Esophagus muscularis mucosa (tissue), 4 donors: ENCODE measurements at regions not wholly inside any gene's neighbourhood (a gene's known extent, or its start where the extent isn't known, plus 50 kb on each side); places are given as distances from the start of the nearest gene placed in this dataset.

Source experiments
- CTCF ChIP-seq, 3 experiments: fragments of 200-600 bp in 2 of 3; fragments of 450-650 bp in 1 of 3; sonication (generic) in 2 of 3; IDR thresholded peaks; one replicate each; pipeline ENCODE4 v1.5.1; 2017 to 2019; ENCODE audit warnings: antibody characterized with exemption in 3 of 3, mild to moderate bottlenecking in 2 of 3, moderate library complexity in 1 of 3
- EP300 ChIP-seq: sonication (generic); formaldehyde crosslinking; IDR thresholded peaks from one replicate; pipeline ENCODE4 v1.6.1; 2017; ENCODE audit warnings: antibody characterized with exemption
- POLR2AphosphoS5 ChIP-seq, 2 donors: sonication (generic); formaldehyde crosslinking; IDR thresholded peaks; one replicate each; pipeline ENCODE4 v1.6.1; 2017; ENCODE audit warnings: antibody characterized with exemption in 2 of 2

GRCh38 chrX:115504167-115504566 is 56.8 kb upstream of the PLS3 start:
- TF ChIP-seq CTCF (IDR thresholded peaks at IDR 0.05) (no peak), EP300 (no peak), POLR2AphosphoS5 (IDR thresholded peaks at IDR 0.05) (no peak)
